ENCODE measurements at regions not wholly inside any gene's neighbourhood (a gene's known extent, or its start where the extent isn't known, plus 50 kb on each side); places are given as distances from the start of the nearest gene placed in this dataset.

DNA sequence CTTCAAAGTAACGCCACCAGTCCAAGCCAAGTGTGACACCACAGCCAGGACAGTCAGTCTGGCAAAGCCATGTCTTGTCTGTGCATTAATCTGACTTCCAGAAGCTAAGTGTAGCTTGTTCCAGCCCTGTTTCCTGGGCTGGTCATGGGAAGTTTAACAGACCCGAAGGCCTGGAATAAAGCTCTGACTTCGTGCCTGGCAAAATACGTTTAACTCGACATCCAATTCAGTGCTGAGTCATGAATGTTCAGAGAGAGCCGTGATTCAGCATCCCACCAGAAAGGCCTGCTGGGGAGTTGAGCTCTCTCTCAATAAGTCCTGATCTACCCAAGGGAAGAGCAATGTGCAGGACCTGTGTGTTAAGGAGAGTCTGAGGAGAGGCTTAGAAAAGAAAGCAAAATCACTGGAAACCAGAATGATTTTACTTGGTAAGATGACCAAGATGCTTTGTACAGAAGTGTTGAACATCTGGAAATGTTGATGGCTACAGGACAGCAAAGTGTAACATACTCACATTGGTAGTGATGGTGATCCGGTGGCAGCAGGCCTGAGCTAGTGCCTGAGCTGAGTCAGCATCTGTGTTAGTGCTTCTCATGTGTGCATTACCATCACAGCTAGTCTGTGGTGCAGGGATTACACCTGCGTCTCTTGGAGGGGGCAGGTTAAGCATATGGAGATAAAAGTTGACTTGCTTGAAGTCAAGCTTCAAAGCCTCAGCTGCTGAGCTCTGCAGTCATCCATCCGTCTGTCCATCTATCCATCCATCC, 743.7 kb upstream of the HS6ST1 start:
- no peak overlapping the region for H3K4me3 ChIP-seq (ENCODE audit: low read length)
- DNase-seq (ENCODE audit: low read depth): no peak
- no peak for TF ChIP-seq CTCF (IDR thresholded peaks at IDR 0.05; ENCODE audit: insufficient read depth, low read depth, low read length, missing control alignments)

DNA sequence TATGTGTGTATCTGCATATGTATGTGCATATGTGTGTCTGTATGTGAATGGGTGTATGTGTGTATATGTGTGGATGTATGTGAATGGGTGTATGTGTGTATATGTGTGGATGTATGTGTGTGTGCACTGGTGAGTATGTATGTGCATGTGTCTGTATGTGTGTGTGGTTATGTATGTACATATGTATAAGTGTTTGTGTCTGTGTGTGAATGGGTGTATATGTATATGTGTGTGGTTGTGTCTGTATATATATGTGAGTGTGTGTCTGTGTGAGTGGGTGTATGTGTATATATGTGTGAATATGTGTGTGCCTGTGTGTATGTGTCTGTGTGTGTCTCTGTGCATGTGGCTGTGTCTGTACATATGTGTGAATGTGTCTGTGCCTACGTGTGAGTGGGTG, 748.4 kb upstream of the HS6ST1 start:
- DNase-seq (ENCODE audit: low read depth): no peak
- no peak for TF ChIP-seq CTCF (IDR thresholded peaks at IDR 0.05; ENCODE audit: insufficient read depth, low read depth, low read length, missing control alignments)
- H3K4me3 ChIP-seq (ENCODE audit: low read length): no peak overlapping the region

GRCh38 chr2:129067953-129068352, 749.3 kb upstream of the HS6ST1 start:
- no peak for TF ChIP-seq CTCF (IDR thresholded peaks at IDR 0.05; ENCODE audit: insufficient read depth, low read depth, low read length, missing control alignments)
- DNase-seq (ENCODE audit: low read depth): no peak

GRCh38 chr2:129068543-129068942, 749.9 kb upstream of the HS6ST1 start:
- no peak overlapping the region for H3K4me3 ChIP-seq (ENCODE audit: low read length)
- TF ChIP-seq CTCF (IDR thresholded peaks at IDR 0.05; ENCODE audit: insufficient read depth, low read depth, low read length, missing control alignments): no peak
- no peak for DNase-seq (ENCODE audit: low read depth)

More at GRCh38 chr2:129067953-129068352, 749.3 kb upstream of the HS6ST1 start:
- H3K4me3 ChIP-seq (ENCODE audit: low read length): no peak overlapping the region

DNA sequence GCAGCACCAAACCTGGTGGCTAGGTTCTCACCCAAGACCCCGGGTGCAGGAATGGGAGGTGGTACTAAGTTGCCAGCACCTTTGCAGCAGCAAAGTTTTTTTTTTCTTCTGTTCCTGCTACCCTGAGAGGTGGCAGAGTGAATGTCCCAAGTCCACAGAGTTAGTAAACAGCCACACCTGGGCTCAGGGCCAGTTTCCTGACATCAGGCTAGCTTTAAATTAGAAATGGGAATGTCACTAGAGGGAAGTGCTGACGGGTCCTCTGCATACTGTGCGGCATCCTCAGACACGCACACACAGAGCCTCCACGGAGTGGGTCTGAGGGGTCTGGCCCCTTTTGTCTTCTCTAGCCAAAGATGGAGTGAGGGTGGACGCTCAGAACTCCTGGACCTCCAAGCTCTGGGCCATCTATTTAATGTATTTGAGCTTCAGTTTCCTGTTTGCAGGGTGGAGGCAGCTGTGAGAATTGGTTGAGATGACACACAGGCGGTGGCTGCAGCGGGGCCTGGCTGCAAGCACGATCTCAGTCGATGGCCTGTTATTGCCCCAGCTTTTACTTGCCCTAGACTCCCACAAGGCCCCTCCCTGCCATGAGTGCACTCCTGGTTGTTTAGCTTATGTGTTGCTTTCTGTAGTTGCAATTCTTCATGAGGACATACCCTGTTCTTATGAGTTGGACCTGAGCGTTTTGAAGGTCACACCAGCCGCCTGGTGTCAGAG, 751.4 kb upstream of the HS6ST1 start:
- no peak overlapping the region for H3K4me3 ChIP-seq (ENCODE audit: low read length)
- no peak for TF ChIP-seq CTCF (IDR thresholded peaks at IDR 0.05; ENCODE audit: insufficient read depth, low read depth, low read length, missing control alignments)
- no peak for DNase-seq (ENCODE audit: low read depth)

DNA sequence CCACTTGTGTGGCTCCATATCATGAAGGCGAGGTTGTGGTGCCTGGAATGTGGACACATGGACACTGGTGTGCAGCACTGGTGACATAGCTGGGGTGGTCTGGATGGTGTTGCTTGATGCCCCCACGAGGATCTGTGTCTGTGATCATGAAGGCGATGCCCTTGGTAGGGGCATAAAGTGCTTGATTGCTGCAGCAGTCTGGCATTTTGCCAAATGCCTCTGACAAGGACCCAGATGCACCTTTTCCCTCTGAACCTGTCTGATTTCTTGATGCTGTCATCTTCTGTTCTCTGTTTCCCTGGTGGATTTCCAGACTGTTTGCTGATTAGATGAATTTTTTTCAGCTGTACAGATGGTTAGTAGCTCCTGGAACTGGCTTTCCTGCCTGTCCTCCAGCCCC, 752.0 kb upstream of the HS6ST1 start:
- no peak for DNase-seq (ENCODE audit: low read depth)
- no peak overlapping the region for H3K4me3 ChIP-seq (ENCODE audit: low read length)
- TF ChIP-seq CTCF (IDR thresholded peaks at IDR 0.05; ENCODE audit: insufficient read depth, low read depth, low read length, missing control alignments): no peak

Measured in epithelial cell of esophagus (primary cell).